ENCODE measurements at regions not wholly inside any gene's neighbourhood (a gene's known extent, or its start where the extent isn't known, plus 50 kb on each side); places are given as distances from the start of the nearest gene placed in this dataset.

DNA sequence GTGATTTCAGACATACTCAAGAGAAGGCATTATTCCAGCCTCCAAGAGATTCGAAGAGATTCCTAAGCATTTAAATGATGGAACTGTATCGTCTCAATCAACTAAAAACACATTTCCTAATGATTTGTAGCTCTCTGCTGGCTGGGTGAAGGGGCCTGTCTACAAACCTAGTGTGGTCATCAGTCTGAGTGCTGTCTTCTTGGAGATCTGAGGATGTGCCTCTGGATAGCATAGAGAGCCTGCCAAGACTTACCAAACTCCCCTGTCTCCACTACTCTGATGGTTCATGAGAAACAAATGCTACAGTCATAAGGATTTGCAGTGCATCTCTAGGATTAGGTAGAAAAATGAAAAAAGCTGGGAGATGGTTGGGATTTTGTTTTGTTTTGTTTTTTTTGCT is 176.9 kb upstream of the CITED2 start (continued):
- TF ChIP-seq, protein P1, sequence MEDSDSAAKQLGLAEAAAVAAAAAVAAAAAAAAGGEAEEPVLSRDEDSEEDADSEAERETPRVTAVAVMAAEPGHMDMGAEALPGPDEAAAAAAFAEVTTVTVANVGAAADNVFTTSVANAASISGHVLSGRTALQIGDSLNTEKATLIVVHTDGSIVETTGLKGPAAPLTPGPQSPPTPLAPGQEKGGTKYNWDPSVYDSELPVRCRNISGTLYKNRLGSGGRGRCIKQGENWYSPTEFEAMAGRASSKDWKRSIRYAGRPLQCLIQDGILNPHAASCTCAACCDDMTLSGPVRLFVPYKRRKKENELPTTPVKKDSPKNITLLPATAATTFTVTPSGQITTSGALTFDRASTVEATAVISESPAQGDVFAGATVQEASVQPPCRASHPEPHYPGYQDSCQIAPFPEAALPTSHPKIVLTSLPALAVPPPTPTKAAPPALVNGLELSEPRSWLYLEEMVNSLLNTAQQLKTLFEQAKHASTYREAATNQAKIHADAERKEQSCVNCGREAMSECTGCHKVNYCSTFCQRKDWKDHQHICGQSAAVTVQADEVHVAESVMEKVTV (CRISPR knock-in tag; IDR thresholded peaks at IDR 0.05): no peak

DNA sequence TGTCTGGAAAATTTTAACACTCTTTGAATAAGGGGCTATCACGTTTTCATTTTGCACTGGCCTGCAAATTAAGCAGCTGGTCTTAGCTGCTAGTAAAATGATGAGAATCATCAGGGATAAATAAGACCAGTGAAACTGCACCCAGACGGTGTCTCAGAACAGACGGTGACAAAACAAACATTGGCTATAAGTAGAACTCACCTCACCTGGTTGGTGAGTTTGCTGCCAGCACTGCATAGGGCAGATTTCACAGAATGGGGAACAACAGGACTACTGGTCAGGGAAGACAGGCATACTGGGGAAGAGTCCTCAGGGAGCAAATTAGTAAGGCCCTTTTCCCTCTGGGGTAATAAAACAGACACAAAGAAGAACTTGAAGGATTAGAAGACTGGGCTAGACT is 175.9 kb upstream of the CITED2 start:
- WGBS (ENCODE audit: insufficient coverage, low coverage, missing lambda C conversion rate): 52% methylated on average over 3 of the region's 3 CpGs
- no peak for TF ChIP-seq GABPB1 (CRISPR knock-in tag; IDR thresholded peaks at IDR 0.05)
- TF ChIP-seq JUND (IDR thresholded peaks at IDR 0.05; ENCODE audit: borderline replicate concordance, low read depth, low read length): no peak
- no peak for TF ChIP-seq JUND (tag; IDR thresholded peaks at IDR 0.05; ENCODE audit: borderline replicate concordance, low read depth, low read length)
- no peak for TF ChIP-seq RBBP5 (IDR thresholded peaks at IDR 0.05; ENCODE audit: borderline replicate concordance, insufficient read depth, low read length, poor library complexity, severe bottlenecking)
- no peak for TF ChIP-seq NR2C1 (IDR thresholded peaks at IDR 0.05)
- no peak for TF ChIP-seq NR2C1 (tag; IDR thresholded peaks at IDR 0.05)
- no peak for TF ChIP-seq CBFA2T2 (conservative IDR thresholded peaks at IDR 0.05)
- no peak for TF ChIP-seq ZFPM2 (CRISPR knock-in tag; IDR thresholded peaks at IDR 0.05)
- TF ChIP-seq ZNF551 (CRISPR knock-in tag; IDR thresholded peaks at IDR 0.05): no peak
- no peak for TF ChIP-seq CEBPG (CRISPR knock-in tag; IDR thresholded peaks at IDR 0.05)
- no peak for TF ChIP-seq CEBPG (tag; conservative IDR thresholded peaks at IDR 0.05 in 1 of 2, IDR thresholded peaks at IDR 0.05 in 1 of 2)
- TF ChIP-seq SRSF7 (optimal IDR thresholded peaks at IDR 0.05; ENCODE audit: low read depth, low read length): no peak
- TF ChIP-seq PTTG1 (tag; IDR thresholded peaks at IDR 0.05; ENCODE audit: low read depth): no peak
- TF ChIP-seq, protein P2, sequence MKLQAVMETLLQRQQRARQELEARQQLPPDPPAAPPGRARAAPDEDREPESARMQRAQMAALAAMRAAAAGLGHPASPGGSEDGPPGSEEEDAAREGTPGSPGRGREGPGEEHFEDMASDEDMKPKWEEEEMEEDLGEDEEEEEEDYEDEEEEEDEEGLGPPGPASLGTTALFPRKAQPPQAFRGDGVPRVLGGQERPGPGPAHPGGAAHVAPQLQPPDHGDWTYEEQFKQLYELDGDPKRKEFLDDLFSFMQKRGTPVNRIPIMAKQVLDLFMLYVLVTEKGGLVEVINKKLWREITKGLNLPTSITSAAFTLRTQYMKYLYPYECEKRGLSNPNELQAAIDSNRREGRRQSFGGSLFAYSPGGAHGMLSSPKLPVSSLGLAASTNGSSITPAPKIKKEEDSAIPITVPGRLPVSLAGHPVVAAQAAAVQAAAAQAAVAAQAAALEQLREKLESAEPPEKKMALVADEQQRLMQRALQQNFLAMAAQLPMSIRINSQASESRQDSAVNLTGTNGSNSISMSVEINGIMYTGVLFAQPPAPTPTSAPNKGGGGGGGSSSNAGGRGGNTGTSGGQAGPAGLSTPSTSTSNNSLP (IDR thresholded peaks at IDR 0.05; ENCODE audit: borderline replicate concordance, low read depth, low read length): no peak
- TF ChIP-seq CEBPB (tag; IDR thresholded peaks at IDR 0.05): no peak
- no peak for TF ChIP-seq TBP (optimal IDR thresholded peaks at IDR 0.05; ENCODE audit: low read depth, low read length)
- no peak for TF ChIP-seq L3MBTL2 (IDR thresholded peaks at IDR 0.05)
- TF ChIP-seq SMAD1 (IDR thresholded peaks at IDR 0.05; ENCODE audit: low read depth, low read length, partially characterized antibody): no peak
- no peak for TF ChIP-seq MCM5 (IDR thresholded peaks at IDR 0.05; ENCODE audit: low read depth)
- intact Hi-C loops (cut with micrococcal nuclease): no loop called here
- DNase-seq (ENCODE audit: extremely low read depth in 1 of 4, low spot score in 3 of 4) (no peak), FAIRE-seq (no peak), ATAC-seq (no peak)
- H3K4me2 ChIP-seq (ENCODE audit: insufficient read depth, low read length): no peak overlapping the region
- H4K20me1 ChIP-seq (replicated peaks; ENCODE audit: control insufficient read depth, insufficient read depth, low read length): no peaks in the 10 kb centered on the region
- no peaks in the 10 kb centered on the region for H3K36me3 ChIP-seq (ENCODE audit: control insufficient read depth, insufficient read depth, low read length)
- H2AFZ ChIP-seq (ENCODE audit: low read depth, low read length): no peak overlapping the region
- H3K9ac ChIP-seq (ENCODE audit: insufficient read depth in 1 of 2, low read depth in 2 of 2, low read length in 2 of 2): no peak overlapping the region
- no peaks in the 10 kb centered on the region for H3K9me3 ChIP-seq (replicated peaks; ENCODE audit: control insufficient read depth, insufficient read depth, low read depth, low read length)
- in situ Hi-C loops (cut with MboI): no loop called here
- no peak overlapping the region for H3K27ac ChIP-seq (ENCODE audit: extremely low read depth, low read depth, low read length)
- H3K79me2 ChIP-seq (ENCODE audit: control insufficient read depth, insufficient read depth, low read length): no peaks in the 10 kb centered on the region
- H3K9me1 ChIP-seq (ENCODE audit: control insufficient read depth, insufficient read depth, low read length): no peaks in the 10 kb centered on the region
- BruUV-seq (replicated peaks): no TSS peak
- no peak overlapping the region for H3K4me3 ChIP-seq
- CTCF ChIA-PET (ENCODE audit: low intra/inter-chr PET ratio): no interaction called here
- H3K27me3 ChIP-seq (ENCODE audit: control insufficient read depth in 2 of 2, insufficient read depth in 2 of 2, low read length in 2 of 2): no peaks in the 10 kb centered on the region
- POLR2A ChIA-PET: no interaction called here
- peaks cover 0 to 21% of the 10 kb centered on the region in 2 experiments; a peak in 3 of 5 replicates for H3K4me1 ChIP-seq (replicated peaks in 1 of 2; ENCODE audit: control insufficient read depth in 2 of 2, insufficient read depth in 2 of 2, low read length in 2 of 2)

All from K562 (cell line).